ENCODE measurements at regions not wholly inside any gene's neighbourhood (a gene's known extent, or its start where the extent isn't known, plus 50 kb on each side); places are given as distances from the start of the nearest gene placed in this dataset.

DNA sequence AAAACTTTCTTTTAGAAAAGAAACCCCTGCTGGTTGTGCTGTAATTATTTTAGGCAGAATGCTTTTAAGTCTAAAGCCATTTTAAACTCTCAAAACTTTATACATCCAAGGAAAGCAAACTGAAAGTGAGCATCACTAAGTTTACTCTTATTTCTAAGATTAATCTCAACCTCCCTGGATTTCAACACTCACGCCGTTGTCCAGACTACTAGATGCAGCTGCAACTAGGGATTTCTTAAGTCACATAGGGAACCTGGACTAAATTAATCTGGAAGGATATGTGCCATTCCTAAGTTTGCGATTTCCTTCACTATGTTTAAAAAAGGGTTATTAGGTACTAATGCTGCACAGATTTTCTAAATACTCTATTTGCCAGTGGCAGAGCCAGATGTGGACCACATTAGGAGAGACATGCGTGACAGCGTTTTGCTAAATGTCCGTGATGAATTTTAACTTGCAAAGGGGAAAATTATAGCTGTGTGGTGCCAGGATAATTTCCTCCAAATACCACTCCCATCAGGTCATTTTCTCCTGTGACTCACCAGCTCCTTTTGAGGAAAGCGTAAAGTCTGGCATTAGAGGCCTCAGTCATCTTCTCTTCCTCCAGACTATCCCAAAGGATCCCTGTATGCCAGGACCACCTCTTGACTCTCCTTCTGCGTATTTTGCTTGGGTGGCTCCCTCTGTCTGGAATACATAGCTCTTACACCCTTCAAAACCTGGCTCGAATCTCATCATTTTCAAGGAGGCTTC, 143.7 kb downstream of the ATL2 start:
- BruUV-seq (replicated peaks), result no TSS peak
- CTCF ChIA-PET, result no interaction called here
- H3K4me3 ChIP-seq (ENCODE audit: low read depth, low read length), result no peak overlapping the region
- TF ChIP-seq, protein P1, sequence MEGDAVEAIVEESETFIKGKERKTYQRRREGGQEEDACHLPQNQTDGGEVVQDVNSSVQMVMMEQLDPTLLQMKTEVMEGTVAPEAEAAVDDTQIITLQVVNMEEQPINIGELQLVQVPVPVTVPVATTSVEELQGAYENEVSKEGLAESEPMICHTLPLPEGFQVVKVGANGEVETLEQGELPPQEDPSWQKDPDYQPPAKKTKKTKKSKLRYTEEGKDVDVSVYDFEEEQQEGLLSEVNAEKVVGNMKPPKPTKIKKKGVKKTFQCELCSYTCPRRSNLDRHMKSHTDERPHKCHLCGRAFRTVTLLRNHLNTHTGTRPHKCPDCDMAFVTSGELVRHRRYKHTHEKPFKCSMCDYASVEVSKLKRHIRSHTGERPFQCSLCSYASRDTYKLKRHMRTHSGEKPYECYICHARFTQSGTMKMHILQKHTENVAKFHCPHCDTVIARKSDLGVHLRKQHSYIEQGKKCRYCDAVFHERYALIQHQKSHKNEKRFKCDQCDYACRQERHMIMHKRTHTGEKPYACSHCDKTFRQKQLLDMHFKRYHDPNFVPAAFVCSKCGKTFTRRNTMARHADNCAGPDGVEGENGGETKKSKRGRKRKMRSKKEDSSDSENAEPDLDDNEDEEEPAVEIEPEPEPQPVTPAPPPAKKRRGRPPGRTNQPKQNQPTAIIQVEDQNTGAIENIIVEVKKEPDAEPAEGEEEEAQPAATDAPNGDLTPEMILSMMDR (IDR thresholded peaks at IDR 0.05; ENCODE audit: insufficient read depth in 1 of 2, low read depth in 1 of 2, low read length in 1 of 2, severe bottlenecking in 1 of 2, unreplicated experiment in 1 of 2), result no peak
- H3K27ac Mint-ChIP-seq (ENCODE audit: unreplicated experiment), result no peak overlapping the region
- peaks cover 4% of the 10 kb centered on the region for H3K27me3 Mint-ChIP-seq (ENCODE audit: insufficient read depth, unreplicated experiment)
- no peaks in the 10 kb centered on the region for H3K27me3 ChIP-seq (replicated peaks; ENCODE audit: control insufficient read depth, insufficient read depth, low read length)
- no peaks in the 10 kb centered on the region for H3K4me1 ChIP-seq
- H3K9me3 Mint-ChIP-seq (ENCODE audit: unreplicated experiment), result no peaks in the 10 kb centered on the region
- DNase-seq, result no peak
- intact Hi-C loops (cut with micrococcal nuclease; ENCODE audit: unreplicated experiment), result no loop called here
- H3K4me1 Mint-ChIP-seq (ENCODE audit: low read depth, unreplicated experiment), result no peaks in the 10 kb centered on the region
- H3K36me3 Mint-ChIP-seq (ENCODE audit: insufficient read depth, unreplicated experiment), result no peaks in the 10 kb centered on the region
- POLR2A ChIA-PET, result no interaction called here
- H3K9me3 ChIP-seq, result no peaks in the 10 kb centered on the region
- H3K4me3 Mint-ChIP-seq (ENCODE audit: unreplicated experiment), result no peak overlapping the region
- no peaks in the 10 kb centered on the region for H3K36me3 ChIP-seq (ENCODE audit: control insufficient read depth, insufficient read depth, low read length)

DNA sequence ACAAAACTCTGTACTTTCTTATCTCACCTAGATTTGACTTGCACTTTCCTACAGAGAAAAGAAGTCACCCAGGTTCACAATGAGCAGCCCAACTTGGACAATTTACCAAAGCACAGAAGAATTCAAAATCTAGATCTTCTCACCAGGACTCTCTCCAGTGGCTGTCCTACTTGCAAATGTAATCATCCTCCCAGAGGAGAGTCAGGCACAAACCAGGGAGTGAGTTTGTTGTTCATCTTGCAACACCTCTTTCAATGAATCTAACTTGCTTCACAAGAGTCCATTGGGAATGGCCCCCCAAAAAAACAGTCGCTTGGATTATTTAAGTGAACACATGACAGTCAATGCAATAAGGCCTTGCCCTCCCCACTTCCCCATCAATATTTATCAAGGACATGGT, 144.6 kb downstream of the ATL2 start:
- no peak overlapping the region for H3K4me3 Mint-ChIP-seq (ENCODE audit: unreplicated experiment)
- H3K27ac Mint-ChIP-seq (ENCODE audit: unreplicated experiment), result no peak overlapping the region
- Histone ChIP-seq H3K27me3 (replicated peaks; ENCODE audit: control insufficient read depth, insufficient read depth, low read length) (no peaks in the 10 kb centered on the region), H3K4me3 (ENCODE audit: low read depth, low read length) (no peak overlapping the region), H3K4me1 (no peaks in the 10 kb centered on the region), H3K9me3 (no peaks in the 10 kb centered on the region), H3K36me3 (ENCODE audit: control insufficient read depth, insufficient read depth, low read length) (no peaks in the 10 kb centered on the region)
- intact Hi-C loops (cut with micrococcal nuclease; ENCODE audit: unreplicated experiment), result no loop called here
- DNase-seq, result no peak
- H3K4me1 Mint-ChIP-seq (ENCODE audit: low read depth, unreplicated experiment), result no peaks in the 10 kb centered on the region
- H3K27me3 Mint-ChIP-seq (ENCODE audit: insufficient read depth, unreplicated experiment), result peaks cover 4% of the 10 kb centered on the region
- no TSS peak for BruUV-seq (replicated peaks)
- ChIA-PET CTCF (no interaction called here), POLR2A (no interaction called here)
- no peaks in the 10 kb centered on the region for H3K36me3 Mint-ChIP-seq (ENCODE audit: insufficient read depth, unreplicated experiment)
- TF ChIP-seq, protein P1 (IDR thresholded peaks at IDR 0.05; ENCODE audit: insufficient read depth in 1 of 2, low read depth in 1 of 2, low read length in 1 of 2, severe bottlenecking in 1 of 2, unreplicated experiment in 1 of 2), result no peak
- H3K9me3 Mint-ChIP-seq (ENCODE audit: unreplicated experiment), result no peaks in the 10 kb centered on the region

DNA sequence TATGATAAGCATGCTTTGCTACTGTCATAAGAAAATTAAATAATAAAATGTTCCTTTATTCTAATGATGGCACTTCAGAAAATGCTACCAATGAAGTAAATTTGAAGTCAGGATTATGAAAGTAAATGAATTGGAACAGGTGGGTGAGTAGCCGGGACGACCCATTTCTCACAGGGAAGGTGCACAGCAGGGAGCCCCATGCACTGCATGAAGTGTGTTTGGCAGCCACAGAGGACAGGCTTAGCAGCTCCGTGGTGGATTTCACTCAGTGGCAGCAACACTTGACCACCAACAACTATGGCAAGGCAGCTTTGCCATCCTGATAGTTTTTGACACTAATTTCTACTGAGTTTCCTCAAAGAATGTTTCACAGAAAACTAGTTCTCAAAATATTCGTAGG, 146.3 kb downstream of the ATL2 start:
- ChIA-PET POLR2A (no interaction called here), CTCF (no interaction called here)
- Mint-ChIP-seq H3K9me3 (ENCODE audit: unreplicated experiment) (no peaks in the 10 kb centered on the region), H3K4me1 (ENCODE audit: low read depth, unreplicated experiment) (no peaks in the 10 kb centered on the region), H3K4me3 (ENCODE audit: unreplicated experiment) (no peak overlapping the region), H3K36me3 (ENCODE audit: insufficient read depth, unreplicated experiment) (no peaks in the 10 kb centered on the region), H3K27ac (ENCODE audit: unreplicated experiment) (no peak overlapping the region), H3K27me3 (ENCODE audit: insufficient read depth, unreplicated experiment) (peaks cover 6% of the 10 kb centered on the region)
- no peaks in the 10 kb centered on the region for H3K9me3 ChIP-seq
- no TSS peak for BruUV-seq (replicated peaks)
- H3K36me3 ChIP-seq (ENCODE audit: control insufficient read depth, insufficient read depth, low read length), result no peaks in the 10 kb centered on the region
- H3K27me3 ChIP-seq (replicated peaks; ENCODE audit: control insufficient read depth, insufficient read depth, low read length), result no peaks in the 10 kb centered on the region
- no peak overlapping the region for H3K4me3 ChIP-seq (ENCODE audit: low read depth, low read length)
- intact Hi-C loops (cut with micrococcal nuclease; ENCODE audit: unreplicated experiment), result no loop called here
- DNase-seq, result no peak
- H3K4me1 ChIP-seq, result no peaks in the 10 kb centered on the region
- TF ChIP-seq, protein P1 (IDR thresholded peaks at IDR 0.05; ENCODE audit: insufficient read depth in 1 of 2, low read depth in 1 of 2, low read length in 1 of 2, severe bottlenecking in 1 of 2, unreplicated experiment in 1 of 2), result no peak
